ENCODE measurements at regions not wholly inside any gene's neighbourhood (a gene's known extent, or its start where the extent isn't known, plus 50 kb on each side); places are given as distances from the start of the nearest gene placed in this dataset.
"Not testable (repeated sequence)": the region's sequence is repeated elsewhere in the genome, so short reads cannot be mapped to it uniquely, and the experiment has no call there.

GRCh38 chr12:25615119-25615518, 62.0 kb upstream of the LMNTD1 start:
- TF ChIP-seq, protein P1, sequence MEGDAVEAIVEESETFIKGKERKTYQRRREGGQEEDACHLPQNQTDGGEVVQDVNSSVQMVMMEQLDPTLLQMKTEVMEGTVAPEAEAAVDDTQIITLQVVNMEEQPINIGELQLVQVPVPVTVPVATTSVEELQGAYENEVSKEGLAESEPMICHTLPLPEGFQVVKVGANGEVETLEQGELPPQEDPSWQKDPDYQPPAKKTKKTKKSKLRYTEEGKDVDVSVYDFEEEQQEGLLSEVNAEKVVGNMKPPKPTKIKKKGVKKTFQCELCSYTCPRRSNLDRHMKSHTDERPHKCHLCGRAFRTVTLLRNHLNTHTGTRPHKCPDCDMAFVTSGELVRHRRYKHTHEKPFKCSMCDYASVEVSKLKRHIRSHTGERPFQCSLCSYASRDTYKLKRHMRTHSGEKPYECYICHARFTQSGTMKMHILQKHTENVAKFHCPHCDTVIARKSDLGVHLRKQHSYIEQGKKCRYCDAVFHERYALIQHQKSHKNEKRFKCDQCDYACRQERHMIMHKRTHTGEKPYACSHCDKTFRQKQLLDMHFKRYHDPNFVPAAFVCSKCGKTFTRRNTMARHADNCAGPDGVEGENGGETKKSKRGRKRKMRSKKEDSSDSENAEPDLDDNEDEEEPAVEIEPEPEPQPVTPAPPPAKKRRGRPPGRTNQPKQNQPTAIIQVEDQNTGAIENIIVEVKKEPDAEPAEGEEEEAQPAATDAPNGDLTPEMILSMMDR (IDR thresholded peaks at IDR 0.05; ENCODE audit: low read depth, low read length): no peak
- TF ChIP-seq, protein P2, sequence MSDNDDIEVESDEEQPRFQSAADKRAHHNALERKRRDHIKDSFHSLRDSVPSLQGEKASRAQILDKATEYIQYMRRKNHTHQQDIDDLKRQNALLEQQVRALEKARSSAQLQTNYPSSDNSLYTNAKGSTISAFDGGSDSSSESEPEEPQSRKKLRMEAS (IDR thresholded peaks at IDR 0.05; ENCODE audit: low read depth, low read length): peak; percentile 92
- TF ChIP-seq MYC (IDR thresholded peaks at IDR 0.05; ENCODE audit: low read depth, low read length): peak; percentile 45; the same call in 1 of the 2 replicates
- peak; percentile 62 for DNase-seq (ENCODE audit: low read depth)
- no peak overlapping the region for H3K4me3 ChIP-seq (ENCODE audit: low read depth, low read length)

DNA sequence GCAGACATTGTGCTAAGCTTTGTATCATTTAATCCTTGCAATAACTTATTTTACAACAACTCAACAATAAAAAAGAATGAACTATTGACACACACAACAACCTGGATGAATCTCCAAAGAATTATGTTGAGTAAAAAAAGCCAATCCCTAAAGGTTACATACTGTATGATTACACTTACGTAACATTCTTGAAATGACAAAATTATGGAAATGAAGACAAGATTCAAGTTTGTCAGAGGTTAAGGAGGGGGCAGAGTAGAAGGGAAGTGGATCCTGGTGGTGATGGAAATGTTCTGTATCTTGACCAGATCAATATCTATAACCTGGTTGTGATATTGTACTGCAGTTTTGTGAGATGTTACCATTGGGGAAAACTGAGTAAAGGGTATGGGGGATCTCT, 63.2 kb upstream of the LMNTD1 start:
- no peak for DNase-seq (ENCODE audit: low read depth)
- TF ChIP-seq, protein P2 (IDR thresholded peaks at IDR 0.05; ENCODE audit: low read depth, low read length): no peak
- TF ChIP-seq MYC (IDR thresholded peaks at IDR 0.05; ENCODE audit: low read depth, low read length) (no peak), POLR2A (IDR thresholded peaks at IDR 0.05; ENCODE audit: extremely low read depth, insufficient read length) (no peak)
- TF ChIP-seq, protein P1 (IDR thresholded peaks at IDR 0.05; ENCODE audit: low read depth, low read length): no peak
- H3K4me3 ChIP-seq (ENCODE audit: low read depth, low read length): no peak overlapping the region

GRCh38 chr12:25617991-25618390, 64.9 kb upstream of the LMNTD1 start:
- no peak for DNase-seq (ENCODE audit: low read depth)
- no peak overlapping the region for H3K4me3 ChIP-seq (ENCODE audit: low read depth, low read length)
- TF ChIP-seq, protein P1 (IDR thresholded peaks at IDR 0.05; ENCODE audit: low read depth, low read length): no peak
- TF ChIP-seq MYC (IDR thresholded peaks at IDR 0.05; ENCODE audit: low read depth, low read length) (no peak), POLR2A (IDR thresholded peaks at IDR 0.05; ENCODE audit: extremely low read depth, insufficient read length) (no peak)
- TF ChIP-seq, protein P2 (IDR thresholded peaks at IDR 0.05; ENCODE audit: low read depth, low read length): no peak

GRCh38 chr12:25623816-25624215, 70.7 kb upstream of the LMNTD1 start:
- no peak for DNase-seq (ENCODE audit: low read depth)
- TF ChIP-seq MYC (IDR thresholded peaks at IDR 0.05; ENCODE audit: low read depth, low read length) (no peak), POLR2A (IDR thresholded peaks at IDR 0.05; ENCODE audit: extremely low read depth, insufficient read length) (no peak)
- TF ChIP-seq, protein P2 (IDR thresholded peaks at IDR 0.05; ENCODE audit: low read depth, low read length): no peak
- TF ChIP-seq, protein P1 (IDR thresholded peaks at IDR 0.05; ENCODE audit: low read depth, low read length): no peak
- no peak overlapping the region for H3K4me3 ChIP-seq (ENCODE audit: low read depth, low read length)

- no peak for DNase-seq (ENCODE audit: low read depth)
- TF ChIP-seq, protein P2 (IDR thresholded peaks at IDR 0.05; ENCODE audit: low read depth, low read length): no peak
- no peak overlapping the region for H3K4me3 ChIP-seq (ENCODE audit: low read depth, low read length)
These were observed 72.1 kb upstream of the LMNTD1 start for GRCh38 chr12:25625146-25625545.

DNA sequence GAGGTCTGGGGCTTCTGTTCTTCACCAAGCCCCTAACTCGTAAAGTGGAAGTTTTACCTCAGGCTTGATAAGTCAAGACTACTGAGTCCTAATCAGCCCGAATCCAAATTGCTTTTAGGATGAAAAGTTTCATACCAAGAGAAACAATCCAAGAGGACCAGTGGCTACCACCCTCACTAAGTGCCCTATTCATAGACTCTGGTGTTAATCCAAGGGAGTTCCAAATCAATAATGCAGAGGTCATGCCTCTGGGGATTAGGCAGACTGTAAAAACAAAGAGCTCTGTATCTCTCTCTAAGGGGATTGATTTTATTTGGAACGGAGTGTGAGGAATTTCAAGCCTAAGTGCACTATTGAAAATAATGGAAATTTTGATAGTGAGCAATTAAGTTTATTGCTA, 76.3 kb upstream of the LMNTD1 start:
- TF ChIP-seq POLR2A (IDR thresholded peaks at IDR 0.05; ENCODE audit: extremely low read depth, insufficient read length): no peak
- TF ChIP-seq, protein P2 (IDR thresholded peaks at IDR 0.05; ENCODE audit: low read depth, low read length): no peak
- no peak for DNase-seq (ENCODE audit: low read depth)
- H3K4me3 ChIP-seq (ENCODE audit: low read depth, low read length): no peak overlapping the region

DNA sequence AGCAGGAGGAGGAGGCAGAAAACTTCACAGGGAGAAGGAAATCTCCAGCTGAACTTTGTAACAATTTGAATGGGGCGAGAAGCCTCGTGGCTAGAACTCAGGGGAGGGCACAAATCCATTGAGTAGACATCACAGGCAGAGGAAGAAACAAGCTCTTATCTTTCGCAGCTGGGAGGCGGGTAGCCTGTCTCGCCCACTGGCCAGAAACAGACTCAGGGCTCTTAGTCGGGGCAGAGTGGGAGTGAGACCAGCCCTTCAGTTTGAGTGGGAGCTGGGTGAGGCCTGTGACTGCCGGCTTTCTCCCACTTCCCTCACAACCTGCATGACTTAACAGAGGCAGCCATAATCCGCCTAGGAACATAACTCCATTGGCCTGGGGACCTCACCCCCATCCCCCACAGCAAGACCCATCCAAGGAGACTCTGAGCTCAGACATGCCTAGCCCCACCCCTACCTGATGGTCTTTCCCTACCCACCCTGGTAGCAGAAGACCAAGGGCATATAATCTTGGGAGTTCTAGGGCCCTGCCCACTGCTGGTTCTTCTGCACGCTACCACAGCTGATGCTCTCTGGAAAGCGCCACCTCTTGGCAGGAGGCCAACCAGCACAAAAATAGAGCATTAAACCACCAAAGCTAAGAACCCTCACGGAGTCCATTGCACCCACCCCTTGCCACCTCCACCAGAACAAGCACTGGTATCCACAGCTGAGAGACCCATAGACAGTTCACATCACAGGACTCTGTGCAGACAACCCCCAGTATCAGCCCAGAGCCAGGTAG, 77.8 kb upstream of the LMNTD1 start:
- H3K4me3 ChIP-seq (ENCODE audit: low read depth, low read length); DNase-seq (ENCODE audit: low read depth): not testable (repeated sequence)

DNA sequence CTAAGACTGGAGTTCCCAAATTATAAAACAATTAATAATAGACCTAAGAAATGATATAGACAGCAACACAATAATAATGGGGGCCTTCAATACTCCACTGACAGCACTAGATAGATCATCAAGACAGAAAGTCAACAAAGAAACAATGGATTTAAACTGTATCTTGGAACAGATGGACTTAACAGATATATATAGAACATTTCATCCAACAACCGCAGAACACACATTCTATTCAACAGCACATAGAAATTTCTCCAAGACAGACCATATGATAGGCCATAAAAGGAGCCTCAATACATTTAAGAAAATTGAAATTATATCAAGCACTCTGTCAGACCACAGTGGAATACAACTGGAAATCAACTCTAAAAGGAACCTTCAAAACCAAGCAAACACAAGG, 80.1 kb upstream of the LMNTD1 start:
- not testable (repeated sequence) for H3K4me3 ChIP-seq (ENCODE audit: low read depth, low read length)

More for the DNA sequence above, 80.1 kb upstream of the LMNTD1 start:
- not testable (repeated sequence) for DNase-seq (ENCODE audit: low read depth)
